Type B pancreatic cell (in vitro differentiated cells): ENCODE measurements at regions not wholly inside any gene's neighbourhood (a gene's known extent, or its start where the extent isn't known, plus 50 kb on each side); places are given as distances from the start of the nearest gene placed in this dataset.

Experiments
- DNase-seq: peaks from one replicate; pipeline ENCODE4 v3.0.0; 2021; ENCODE audit warnings: mixed read lengths; ENCODE audit not compliant: unreplicated experiment; ENCODE audit errors: extremely low spot score
- H3K27ac Mint-ChIP-seq: 2 replicates; pipeline ENCODE4 v1.8.0; 2021; ENCODE audit warnings: mild to moderate bottlenecking, mixed read lengths
- H3K27me3 Mint-ChIP-seq: 2 replicates; pipeline ENCODE4 v1.8.0; 2021; ENCODE audit warnings: mixed read lengths
- H3K36me3 Mint-ChIP-seq: 2 replicates; pipeline ENCODE4 v1.8.0; 2021; ENCODE audit warnings: mixed read lengths
- H3K4me1 Mint-ChIP-seq: one replicate; pipeline ENCODE4 v1.8.0; 2021; ENCODE audit warnings: mixed read lengths; ENCODE audit not compliant: unreplicated experiment
- H3K4me3 Mint-ChIP-seq: 2 replicates; pipeline ENCODE4 v1.8.0; 2021; ENCODE audit warnings: mild to moderate bottlenecking, mixed read lengths
- H3K9me3 Mint-ChIP-seq: 2 replicates; pipeline ENCODE4 v1.8.0; 2021; ENCODE audit warnings: mixed read lengths
- CTCF ChIP-seq: fragments of 200-600 bp; sonication (generic); conservative IDR thresholded peaks from 2 replicates; pipeline ENCODE4 v1.5.0; 2021; ENCODE audit warnings: antibody characterized with exemption, mild to moderate bottlenecking

- Mint-ChIP-seq H3K9me3 (no peaks in the 10 kb centered on the region), H3K27ac (no peak overlapping the region), H3K4me1 (peaks cover 9% of the 10 kb centered on the region), H3K27me3 (peaks cover 14% of the 10 kb centered on the region), H3K4me3 (no peak overlapping the region), H3K36me3 (no peaks in the 10 kb centered on the region)
- TF ChIP-seq CTCF: no peak
- peak; percentile 27 for DNase-seq
These were observed 247.3 kb downstream of the SKAP2 start for GRCh38 chr7:26617066-26617465.
